WERI-Rb-1 (cell line): ENCODE measurements at regions not wholly inside any gene's neighbourhood (a gene's known extent, or its start where the extent isn't known, plus 50 kb on each side); places are given as distances from the start of the nearest gene placed in this dataset.

ENCODE experiments used
- DNase-seq: peaks from one replicate; pipeline ENCODE4 v3.0.0-alpha.2; 2020
- H3K27ac ChIP-seq: fragments of 250-450 bp; sonication (Bioruptor Pico); 2 replicates; pipeline ENCODE4 v1.5.1; 2020; ENCODE audit warnings: mild to moderate bottlenecking, moderate library complexity
- H3K27me3 ChIP-seq: fragments of 250-450 bp; sonication (Bioruptor Pico); 2 replicates; pipeline ENCODE4 v1.5.1; 2021; ENCODE audit warnings: mild to moderate bottlenecking, low read depth, moderate library complexity; ENCODE audit not compliant: insufficient read depth, severe bottlenecking
- H3K36me3 ChIP-seq: fragments of 250-450 bp; sonication (Bioruptor Pico); 2 replicates; pipeline ENCODE4 v1.5.1; 2020; ENCODE audit warnings: mild to moderate bottlenecking, moderate library complexity
- H3K4me3 ChIP-seq: 2 replicates; pipeline ENCODE4 v1.5.1; 2011; ENCODE audit warnings: low read depth, mild to moderate bottlenecking, control low read depth, low read length
- H3K9me3 ChIP-seq: fragments of 250-450 bp; sonication (Bioruptor Pico); 2 replicates; pipeline ENCODE4 v1.5.1; 2021; ENCODE audit warnings: mild to moderate bottlenecking, moderate library complexity; ENCODE audit not compliant: severe bottlenecking
- TF ChIP-seq, protein P1 (sequence below): IDR thresholded peaks from 2 replicates; pipeline ENCODE4 v1.5.1; 2011; ENCODE audit warnings: low read depth, mild to moderate bottlenecking, control low read depth, inconsistent platforms, low read length

- Histone ChIP-seq H3K36me3 (no peaks in the 10 kb centered on the region), H3K4me3 (no peak overlapping the region), H3K9me3 (no peaks in the 10 kb centered on the region), H3K27me3 (no peaks in the 10 kb centered on the region), H3K27ac (no peak overlapping the region)
- TF ChIP-seq, protein P1, sequence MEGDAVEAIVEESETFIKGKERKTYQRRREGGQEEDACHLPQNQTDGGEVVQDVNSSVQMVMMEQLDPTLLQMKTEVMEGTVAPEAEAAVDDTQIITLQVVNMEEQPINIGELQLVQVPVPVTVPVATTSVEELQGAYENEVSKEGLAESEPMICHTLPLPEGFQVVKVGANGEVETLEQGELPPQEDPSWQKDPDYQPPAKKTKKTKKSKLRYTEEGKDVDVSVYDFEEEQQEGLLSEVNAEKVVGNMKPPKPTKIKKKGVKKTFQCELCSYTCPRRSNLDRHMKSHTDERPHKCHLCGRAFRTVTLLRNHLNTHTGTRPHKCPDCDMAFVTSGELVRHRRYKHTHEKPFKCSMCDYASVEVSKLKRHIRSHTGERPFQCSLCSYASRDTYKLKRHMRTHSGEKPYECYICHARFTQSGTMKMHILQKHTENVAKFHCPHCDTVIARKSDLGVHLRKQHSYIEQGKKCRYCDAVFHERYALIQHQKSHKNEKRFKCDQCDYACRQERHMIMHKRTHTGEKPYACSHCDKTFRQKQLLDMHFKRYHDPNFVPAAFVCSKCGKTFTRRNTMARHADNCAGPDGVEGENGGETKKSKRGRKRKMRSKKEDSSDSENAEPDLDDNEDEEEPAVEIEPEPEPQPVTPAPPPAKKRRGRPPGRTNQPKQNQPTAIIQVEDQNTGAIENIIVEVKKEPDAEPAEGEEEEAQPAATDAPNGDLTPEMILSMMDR: no peak
- DNase-seq: no peak
These were observed 207.0 kb upstream of the SAMSN1 start for GRCh38 chr21:14753069-14753465.

DNA sequence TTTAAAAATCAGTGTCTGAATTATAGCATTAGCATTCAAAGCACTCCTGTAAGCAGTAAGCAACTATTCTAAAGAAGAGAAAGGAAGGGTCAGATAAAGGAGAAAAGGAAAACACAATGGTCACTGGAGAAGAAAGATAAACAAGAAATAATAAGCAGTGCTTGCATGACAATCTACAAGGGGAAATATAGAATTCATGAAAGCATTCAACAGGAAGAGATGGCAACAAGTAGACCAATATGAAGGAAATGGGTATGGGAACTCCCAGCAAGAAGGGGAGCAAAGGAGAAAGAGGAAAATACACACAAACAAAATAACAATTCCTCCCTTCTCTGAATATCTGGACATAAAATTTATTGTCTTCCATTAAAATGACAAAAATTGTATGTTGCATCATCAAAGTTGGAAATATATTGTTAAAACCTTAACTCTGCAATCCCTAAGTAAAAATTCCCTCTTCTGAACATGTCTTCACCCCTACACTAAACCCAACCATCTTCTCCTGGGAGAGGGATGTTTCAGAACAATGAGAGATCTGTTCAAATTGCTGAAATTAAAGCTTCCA is 206.3 kb upstream of the SAMSN1 start:
- Histone ChIP-seq H3K4me3 (no peak overlapping the region), H3K27me3 (no peaks in the 10 kb centered on the region), H3K27ac (no peak overlapping the region), H3K9me3 (no peaks in the 10 kb centered on the region), H3K36me3 (no peaks in the 10 kb centered on the region)
- TF ChIP-seq, protein P1: no peak
- no peak for DNase-seq

GRCh38 chr21:14751602-14752344 is 205.7 kb upstream of the SAMSN1 start:
- TF ChIP-seq, protein P1: no peak
- Histone ChIP-seq H3K27me3 (no peaks in the 10 kb centered on the region), H3K27ac (no peak overlapping the region), H3K9me3 (no peaks in the 10 kb centered on the region), H3K36me3 (no peaks in the 10 kb centered on the region), H3K4me3 (no peak overlapping the region)
- no peak for DNase-seq

- Histone ChIP-seq H3K27me3 (no peaks in the 10 kb centered on the region), H3K27ac (no peak overlapping the region), H3K9me3 (no peaks in the 10 kb centered on the region), H3K36me3 (no peaks in the 10 kb centered on the region), H3K4me3 (no peak overlapping the region)
- DNase-seq: no peak
- TF ChIP-seq, protein P1: no peak
These were observed 204.9 kb upstream of the SAMSN1 start for GRCh38 chr21:14751011-14751410.

DNA sequence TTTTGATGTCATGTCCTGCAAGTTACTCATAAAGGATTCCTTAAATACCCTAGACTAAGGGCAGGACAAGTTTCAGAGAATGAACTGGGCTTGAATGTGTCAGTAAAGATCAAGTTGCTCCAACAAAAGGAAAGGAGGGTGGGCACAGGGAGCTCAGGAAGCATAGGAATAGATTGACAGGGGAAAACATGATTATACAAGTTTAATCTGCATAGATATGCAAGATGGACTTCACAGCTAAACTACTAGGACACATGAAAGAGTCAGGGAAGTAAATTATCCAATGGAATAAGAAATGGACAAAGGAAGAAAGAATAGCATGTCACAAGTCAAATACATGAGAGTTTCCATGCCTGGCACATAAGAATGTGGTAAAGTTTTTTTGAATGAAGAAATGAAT is 203.9 kb upstream of the SAMSN1 start:
- H3K36me3 ChIP-seq: no peaks in the 10 kb centered on the region
- no peaks in the 10 kb centered on the region for H3K27me3 ChIP-seq

More for the DNA sequence above, 203.9 kb upstream of the SAMSN1 start:
- Histone ChIP-seq H3K27ac (no peak overlapping the region), H3K9me3 (no peaks in the 10 kb centered on the region), H3K4me3 (no peak overlapping the region)
- no peak for DNase-seq
- TF ChIP-seq, protein P1: no peak
